Islet precursor cell (in vitro differentiated cells): ENCODE measurements at regions not wholly inside any gene's neighbourhood (a gene's known extent, or its start where the extent isn't known, plus 50 kb on each side); places are given as distances from the start of the nearest gene placed in this dataset.
A peak's percentile ranks its signal among the peaks of the same experiment; 100 is the strongest.

Source experiments
- DNase-seq: peaks from one replicate; pipeline ENCODE4 v3.0.0-alpha.2; 2018

DNA sequence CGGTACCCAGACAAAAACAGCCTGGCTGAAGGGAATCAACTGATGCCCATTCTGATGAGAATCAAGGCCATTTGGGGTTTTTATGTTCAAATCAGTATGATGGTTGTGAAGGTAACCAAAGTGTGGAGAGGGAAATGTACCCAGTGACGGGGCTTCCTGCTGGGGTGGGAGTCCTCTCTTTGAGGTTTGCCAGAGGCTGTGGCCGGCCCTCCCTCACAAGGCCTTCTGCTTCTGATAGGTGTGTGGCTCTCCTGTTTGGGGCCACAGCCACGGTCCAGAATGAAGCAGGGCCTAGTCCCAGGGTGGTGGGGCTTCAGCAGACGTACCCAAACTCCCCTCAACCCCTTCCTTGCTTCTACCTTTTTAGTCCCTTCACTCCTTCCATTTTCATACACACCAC lies 86.7 kb upstream of the NAA20 start:
- DNase-seq: no peak

- DNase-seq: no peak
Measured at GRCh38 chr20:19932170-19932667, 84.9 kb upstream of the NAA20 start.

DNA sequence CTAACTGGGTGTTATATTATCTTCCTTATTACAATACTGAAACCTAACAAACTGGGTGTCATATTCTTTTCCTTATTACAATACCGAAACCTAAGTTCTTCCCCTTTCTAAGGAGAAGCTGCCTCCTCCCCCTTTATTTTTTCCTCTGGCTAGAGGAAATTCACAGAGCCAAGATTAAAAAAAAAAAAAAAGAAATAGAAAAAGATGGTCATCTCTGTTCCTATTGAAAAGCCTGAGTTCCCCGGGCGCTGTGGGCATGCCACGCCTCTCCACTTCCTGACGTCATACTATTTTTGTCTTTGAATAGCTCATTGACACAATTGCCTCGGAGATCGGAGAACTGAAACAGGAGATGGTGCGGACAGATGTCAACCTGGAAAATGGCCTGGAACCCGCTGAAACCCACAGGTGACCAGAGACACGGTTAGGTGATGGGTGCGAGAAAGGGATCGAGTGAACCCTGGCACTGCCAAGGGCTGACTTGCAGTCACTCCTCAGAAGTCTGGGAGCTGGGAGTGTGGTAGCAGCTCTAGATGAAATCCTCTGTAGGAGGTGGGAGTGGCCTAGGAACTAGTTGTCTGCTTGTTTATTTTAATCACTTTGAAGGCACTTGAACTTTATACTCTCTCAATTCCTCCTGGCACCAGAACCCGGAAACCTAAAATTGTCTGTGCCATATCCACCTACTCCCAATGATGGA lies 82.2 kb upstream of the NAA20 start:
- no peak for DNase-seq

GRCh38 chr20:19935842-19936241 lies 81.3 kb upstream of the NAA20 start:
- peak; percentile 95 for DNase-seq

GRCh38 chr20:19936466-19937200 lies 80.5 kb upstream of the NAA20 start:
- no peak for DNase-seq

GRCh38 chr20:19937218-19937617 lies 79.9 kb upstream of the NAA20 start:
- DNase-seq: peak; percentile 65

DNA sequence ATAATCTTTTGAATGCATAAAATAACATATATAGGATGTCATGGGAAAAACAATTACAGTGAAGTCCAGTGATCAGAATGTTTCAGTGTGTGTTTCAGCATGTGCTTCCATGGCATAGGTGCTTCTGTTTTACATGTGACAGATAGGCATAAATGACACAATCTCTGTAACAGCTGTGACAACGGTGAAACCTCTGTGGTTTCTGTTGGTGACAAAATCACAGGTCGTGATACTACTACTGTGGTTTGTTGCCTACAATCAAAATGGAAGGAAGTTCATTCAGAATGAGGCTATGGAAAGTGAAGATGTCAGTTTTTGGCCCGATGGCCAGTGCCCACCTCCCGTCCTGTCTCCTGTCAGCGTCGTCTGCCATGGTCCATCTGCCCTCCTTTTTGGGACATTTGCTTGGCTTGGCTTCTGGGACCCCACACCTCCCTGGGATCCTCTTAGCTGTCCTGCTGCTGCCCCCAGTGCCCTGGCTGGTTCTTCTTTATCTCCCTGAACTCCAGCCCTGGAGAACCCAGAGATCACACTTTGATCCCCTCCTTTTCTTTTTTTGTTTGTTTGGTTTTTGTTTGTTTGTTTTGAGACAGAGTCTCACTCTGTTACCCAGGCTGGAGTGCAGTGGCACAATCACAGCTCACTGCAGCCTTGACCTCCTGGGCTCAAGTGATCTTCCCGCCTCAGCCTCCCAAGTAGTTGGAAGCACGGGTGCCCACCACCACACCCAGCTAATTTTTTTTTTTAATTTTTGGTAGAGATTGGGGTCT lies 79.3 kb upstream of the NAA20 start:
- no peak for DNase-seq

- no peak for DNase-seq
Measured at GRCh38 chr20:19938421-19939090, 78.6 kb upstream of the NAA20 start.

DNA sequence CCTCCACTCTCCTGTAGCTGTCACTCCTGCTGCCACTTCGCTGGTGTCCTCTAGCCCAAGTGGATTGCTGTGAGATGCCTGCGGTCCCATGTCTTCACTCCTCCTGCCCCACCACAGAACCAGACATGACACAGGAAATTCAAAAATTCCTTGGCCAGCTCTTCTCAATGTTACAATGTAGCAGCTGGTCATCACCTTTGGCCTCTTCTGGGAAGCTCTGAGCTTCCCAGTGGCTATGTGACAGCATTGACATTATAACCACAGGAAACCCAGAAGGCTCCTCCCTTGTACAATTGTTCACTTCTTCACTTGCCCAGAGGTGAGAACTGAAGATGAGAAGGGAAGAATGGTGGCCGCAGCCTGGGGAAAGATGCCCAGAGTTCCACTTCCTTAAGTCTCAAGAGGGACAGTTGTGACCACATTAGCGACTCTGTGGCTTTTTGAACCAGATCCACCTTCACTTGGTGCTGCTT lies 76.1 kb upstream of the NAA20 start:
- DNase-seq: no peak

DNA sequence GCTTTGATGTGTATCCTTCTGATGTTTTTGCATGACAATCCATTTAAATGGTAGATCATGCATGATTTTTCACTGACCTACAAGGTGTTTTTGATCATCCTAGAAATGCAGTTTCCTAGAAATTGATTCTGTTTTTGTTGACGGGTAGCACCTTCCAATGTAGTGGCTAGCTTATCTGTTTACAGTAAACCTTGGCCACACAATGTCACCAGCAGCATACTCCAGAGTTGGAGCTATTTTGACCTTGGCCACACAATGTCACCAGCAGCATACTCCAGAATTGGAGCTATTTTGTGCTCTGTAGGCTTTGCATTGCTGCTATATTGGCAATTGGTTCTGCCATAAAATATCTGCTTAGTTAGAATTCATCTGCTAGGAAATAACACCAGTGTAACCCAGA lies 74.6 kb upstream of the NAA20 start:
- DNase-seq: no peak

DNA sequence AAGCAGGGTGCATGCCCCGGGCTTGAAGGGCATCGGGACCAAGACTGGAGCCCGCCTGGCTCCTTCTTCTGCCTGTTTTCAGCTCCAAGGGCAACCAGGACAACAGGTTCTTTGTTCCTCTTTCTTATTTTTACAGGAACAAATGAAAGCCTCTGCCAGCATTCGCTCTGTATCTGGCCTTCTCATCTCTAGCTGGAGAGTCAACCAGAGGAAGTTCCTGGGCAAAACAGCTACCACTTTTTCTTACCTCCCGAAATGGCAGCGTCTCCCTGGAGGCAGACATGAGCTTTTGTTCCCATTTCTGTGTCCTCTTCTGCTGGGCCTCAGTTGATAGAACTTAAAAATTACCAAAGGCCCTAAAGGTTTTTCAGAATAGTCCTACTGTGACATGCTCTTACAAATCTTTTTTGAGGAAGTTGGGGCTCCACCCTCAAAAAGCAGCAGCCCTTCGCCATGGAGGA lies 74.1 kb upstream of the NAA20 start:
- DNase-seq: peak; percentile 73

DNA sequence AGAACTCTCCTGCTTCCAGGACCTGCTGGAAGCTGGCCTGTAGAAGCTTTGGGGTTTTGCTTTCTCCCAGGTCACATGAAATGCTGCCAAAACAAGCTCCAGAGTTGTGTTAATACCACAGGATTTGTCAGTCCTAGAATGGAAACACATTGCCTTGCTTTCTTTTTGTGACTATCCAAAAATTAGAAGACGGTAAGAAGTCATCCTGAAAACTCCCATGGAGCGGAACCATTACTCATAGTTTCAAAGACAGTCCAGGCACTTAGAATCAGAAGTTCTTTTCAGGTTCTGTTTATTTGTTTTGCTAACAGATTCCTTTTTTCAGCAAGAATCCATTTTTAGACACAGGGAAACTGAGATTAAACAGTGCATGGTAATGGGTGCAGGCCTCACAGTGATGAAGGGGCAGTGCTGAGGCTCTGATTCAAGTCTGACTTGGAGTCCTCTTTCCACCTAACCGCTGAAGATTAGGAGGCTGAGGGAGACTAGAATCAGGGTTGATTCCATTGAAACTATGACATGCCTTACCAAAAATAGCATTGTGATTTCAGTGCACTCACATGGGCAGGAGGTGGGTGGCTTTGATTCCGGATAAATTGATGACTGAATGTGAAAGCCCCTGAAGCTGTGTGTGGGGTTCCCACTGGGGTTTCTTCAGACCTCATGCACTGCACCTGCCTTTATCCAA lies 72.2 kb upstream of the NAA20 start:
- no peak for DNase-seq

DNA sequence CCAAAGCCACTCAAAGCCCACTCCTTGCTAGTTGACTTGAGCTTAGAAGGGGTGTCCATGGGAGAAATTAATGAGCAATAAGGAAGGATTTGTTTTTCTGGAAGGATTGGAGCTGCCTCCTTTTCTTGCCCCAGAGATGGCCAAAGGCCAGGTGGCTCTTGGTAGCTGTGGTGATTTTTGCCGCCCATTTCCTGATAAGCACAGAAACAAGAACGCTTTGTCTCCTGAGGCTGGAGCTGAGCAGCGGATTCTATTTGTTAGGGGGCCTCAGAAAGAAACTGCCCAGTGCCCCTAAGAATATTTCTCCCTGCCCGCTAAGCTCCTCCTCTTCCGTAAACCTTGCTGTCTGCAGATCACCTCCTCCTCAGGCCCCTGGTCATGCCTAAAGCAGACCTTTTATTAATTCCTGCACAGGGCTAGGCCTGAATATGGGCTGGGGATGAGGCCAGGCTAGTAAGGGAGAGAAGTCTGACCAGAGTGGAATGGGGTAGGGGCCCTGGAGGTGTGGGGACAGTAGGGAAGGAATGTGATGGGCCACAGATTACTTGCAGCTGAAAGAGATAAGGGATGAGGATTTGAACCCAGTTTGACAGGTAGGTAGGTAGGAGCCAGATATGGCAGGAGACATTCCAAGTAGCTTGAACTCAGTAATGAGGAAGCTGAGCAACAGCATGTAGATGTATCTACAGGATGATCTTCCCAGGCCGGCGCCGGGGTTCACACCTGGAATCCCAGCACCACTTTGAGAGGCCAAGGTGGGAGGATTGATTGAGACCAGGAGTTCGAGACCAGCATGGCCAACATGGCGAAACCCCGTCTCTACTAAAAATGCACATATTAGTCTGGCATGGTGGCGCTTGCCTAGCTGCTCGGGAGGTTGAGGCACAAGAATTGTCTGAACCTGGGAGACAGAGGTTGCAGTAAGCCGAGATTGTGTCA lies 71.2 kb upstream of the NAA20 start:
- peak; percentile 58 for DNase-seq

DNA sequence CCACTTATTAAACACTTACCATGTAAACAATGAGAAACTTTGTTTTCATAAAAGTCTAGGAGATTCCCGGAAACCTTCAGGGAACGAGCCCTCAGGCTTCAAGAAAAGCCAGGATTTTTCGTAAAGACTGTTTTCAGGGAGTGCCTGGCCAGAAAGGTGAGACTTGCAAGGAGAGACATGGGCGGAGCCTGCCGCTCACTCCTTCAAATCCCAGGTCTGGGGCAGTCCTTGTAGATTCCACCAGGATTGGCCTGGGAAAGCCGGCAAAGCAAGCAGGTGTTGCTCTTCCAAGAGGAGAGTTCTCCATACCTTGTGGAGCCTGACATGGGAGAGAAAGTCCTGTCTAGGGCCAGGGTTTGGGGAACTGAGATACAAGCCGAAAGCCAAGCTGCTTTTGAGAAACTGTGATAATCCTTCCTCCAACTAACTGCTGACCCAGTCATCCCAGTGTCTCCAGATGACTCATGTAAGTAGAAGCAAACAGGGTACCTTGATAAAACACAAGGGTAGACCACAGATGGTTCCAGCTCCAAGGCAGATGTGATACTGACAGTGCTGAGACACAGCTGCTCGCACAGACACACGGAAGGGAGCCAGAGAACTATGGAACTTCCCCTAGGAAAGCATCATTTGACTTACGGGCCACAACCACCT lies 69.4 kb upstream of the NAA20 start:
- peak; percentile 91 for DNase-seq

- DNase-seq: no peak
Measured at GRCh38 chr20:19949195-19949867, 67.8 kb upstream of the NAA20 start.

GRCh38 chr20:19950042-19950441 lies 67.1 kb upstream of the NAA20 start:
- DNase-seq: no peak

- DNase-seq: no peak
Measured at GRCh38 chr20:19952392-19952791, 64.8 kb upstream of the NAA20 start.

- no peak for DNase-seq
Measured at GRCh38 chr20:19953606-19954005, 63.6 kb upstream of the NAA20 start.

DNA sequence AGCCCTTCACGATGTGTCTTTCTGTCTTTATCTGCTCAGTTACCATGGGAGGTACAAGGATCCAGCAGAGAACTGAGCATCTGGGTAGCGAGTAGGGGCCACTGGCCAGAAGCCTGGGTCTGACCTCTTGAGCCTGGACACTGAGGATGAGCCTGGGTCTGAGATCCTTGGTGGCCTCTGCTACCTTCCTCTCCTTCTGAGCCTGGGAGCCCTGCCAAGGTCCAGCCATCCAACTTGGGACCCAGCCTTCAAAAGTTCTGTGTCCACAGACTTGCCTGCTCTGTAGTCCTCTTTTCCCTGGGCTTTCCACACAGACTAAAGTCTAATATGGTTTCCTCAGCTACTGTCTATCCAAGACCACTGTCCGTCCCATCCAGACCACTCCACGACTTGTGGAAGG lies 60.2 kb upstream of the NAA20 start:
- DNase-seq: no peak

- DNase-seq: no peak
Measured at GRCh38 chr20:19958219-19958618, 58.9 kb upstream of the NAA20 start.
